WTC11 (cell line): ENCODE measurements at regions not wholly inside any gene's neighbourhood (a gene's known extent, or its start where the extent isn't known, plus 50 kb on each side); places are given as distances from the start of the nearest gene placed in this dataset.

ENCODE experiments used
- ERG ChIP-seq: fragments of 250-450 bp; sonication (Bioruptor Pico); IDR thresholded peaks from 2 replicates; pipeline ENCODE4 v1.8.0; 2021; ENCODE audit warnings: mild to moderate bottlenecking
- JUN ChIP-seq: sonication (generic); formaldehyde crosslinking; IDR thresholded peaks from 2 replicates; pipeline ENCODE4 v1.8.0; 2023; ENCODE audit warnings: mild to moderate bottlenecking, missing genetic modification reagents
- ZBTB43 ChIP-seq: sonication (generic); formaldehyde crosslinking; IDR thresholded peaks from 2 replicates; pipeline ENCODE4 v1.8.1; 2023; ENCODE audit warnings: mild to moderate bottlenecking, missing genetic modification reagents
- TF ChIP-seq, protein P1 (sequence below): fragments of 200-600 bp; IDR thresholded peaks from 2 replicates; pipeline ENCODE4 v1.8.0; 2022; ENCODE audit warnings: antibody characterized with exemption

DNA sequence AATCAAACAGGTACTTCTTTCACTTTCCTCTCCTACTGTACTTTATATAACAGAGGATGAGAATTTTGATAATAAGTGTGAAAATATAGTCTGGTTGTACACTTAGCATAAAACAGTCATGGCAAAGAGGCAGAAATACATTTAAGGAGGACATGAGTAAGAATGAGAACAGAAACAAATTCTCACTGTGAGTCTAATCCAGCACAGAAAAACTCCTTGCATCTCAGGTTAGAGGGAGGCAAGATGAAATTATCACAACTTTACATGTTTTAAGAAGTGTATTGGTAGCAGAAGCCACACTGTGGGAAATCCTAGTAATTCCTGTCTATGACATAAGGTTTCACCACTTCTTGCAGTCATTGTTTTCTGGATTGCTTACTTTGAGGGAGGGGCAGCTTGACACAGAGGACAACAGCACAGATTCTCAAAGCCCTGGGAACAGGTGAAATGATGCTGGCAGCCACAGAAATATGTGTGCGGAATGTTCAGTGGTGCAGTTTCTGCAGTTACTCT lies 733.6 kb upstream of the GBE1 start:
- TF ChIP-seq, protein P1, sequence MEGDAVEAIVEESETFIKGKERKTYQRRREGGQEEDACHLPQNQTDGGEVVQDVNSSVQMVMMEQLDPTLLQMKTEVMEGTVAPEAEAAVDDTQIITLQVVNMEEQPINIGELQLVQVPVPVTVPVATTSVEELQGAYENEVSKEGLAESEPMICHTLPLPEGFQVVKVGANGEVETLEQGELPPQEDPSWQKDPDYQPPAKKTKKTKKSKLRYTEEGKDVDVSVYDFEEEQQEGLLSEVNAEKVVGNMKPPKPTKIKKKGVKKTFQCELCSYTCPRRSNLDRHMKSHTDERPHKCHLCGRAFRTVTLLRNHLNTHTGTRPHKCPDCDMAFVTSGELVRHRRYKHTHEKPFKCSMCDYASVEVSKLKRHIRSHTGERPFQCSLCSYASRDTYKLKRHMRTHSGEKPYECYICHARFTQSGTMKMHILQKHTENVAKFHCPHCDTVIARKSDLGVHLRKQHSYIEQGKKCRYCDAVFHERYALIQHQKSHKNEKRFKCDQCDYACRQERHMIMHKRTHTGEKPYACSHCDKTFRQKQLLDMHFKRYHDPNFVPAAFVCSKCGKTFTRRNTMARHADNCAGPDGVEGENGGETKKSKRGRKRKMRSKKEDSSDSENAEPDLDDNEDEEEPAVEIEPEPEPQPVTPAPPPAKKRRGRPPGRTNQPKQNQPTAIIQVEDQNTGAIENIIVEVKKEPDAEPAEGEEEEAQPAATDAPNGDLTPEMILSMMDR = no peak
- no peak for TF ChIP-seq ZBTB43 (CRISPR knock-in tag)
- TF ChIP-seq ERG (CRISPR knock-in tag) = no peak
- TF ChIP-seq JUN = no peak
